Mucosa of descending colon (tissue), 3 donors: ENCODE measurements at regions not wholly inside any gene's neighbourhood (a gene's known extent, or its start where the extent isn't known, plus 50 kb on each side); places are given as distances from the start of the nearest gene placed in this dataset.

ENCODE experiments used
- ATAC-seq: fragments of 200-7000 bp; cut with Tn5 transposase; one replicate; pipeline ENCODE4 v1.9.1; 2020; ENCODE audit warnings: mild to moderate bottlenecking, moderate library complexity
- DNase-seq, 3 donors: peaks; one replicate each; pipeline ENCODE4 v3.0.0-alpha.2; 2020
- H3K36me3 ChIP-seq: fragments of 200-600 bp; one replicate; pipeline ENCODE4 v1.8.0; 2021; ENCODE audit warnings: low read depth, mild to moderate bottlenecking
- H3K4me1 ChIP-seq: fragments of 200-600 bp; one replicate; pipeline ENCODE4 v1.8.0; 2021; ENCODE audit warnings: low read depth, mild to moderate bottlenecking
- H3K4me3 ChIP-seq: fragments of 200-600 bp; one replicate; pipeline ENCODE4 v1.8.0; 2021; ENCODE audit warnings: mild to moderate bottlenecking
- H3K9me3 ChIP-seq: fragments of 200-600 bp; one replicate; pipeline ENCODE4 v1.8.0; 2021; ENCODE audit warnings: mild to moderate bottlenecking
- CTCF ChIP-seq: fragments of 200-600 bp; IDR thresholded peaks from one replicate; pipeline ENCODE4 v1.8.0; 2022; ENCODE audit warnings: antibody characterized with exemption, mild to moderate bottlenecking
- intact Hi-C, 2 donors: fragments of 100-400 bp; cut with DNase I in 1 of 2; cut with micrococcal nuclease in 1 of 2; formaldehyde crosslinking; loops; one replicate each; pipeline versions ENCODE4 v1.11.0 to v1.11.1; 2022; cut with DNase I, micrococcal nuclease
- donor health status: DM: no; HTN: no; CAD: no; lungs with moderate emphysema.
- donor health status: DM: no; HTN: no; CAD: no.
- donor health status: DM: no; HTN: yes; CAD: no.

- Histone ChIP-seq H3K4me1 (no peaks in the 10 kb centered on the region), H3K4me3 (no peak overlapping the region), H3K9me3 (no peaks in the 10 kb centered on the region), H3K36me3 (no peaks in the 10 kb centered on the region)
- ATAC-seq (no peak), DNase-seq (no peak)
- intact Hi-C loops: no loop called here
- TF ChIP-seq CTCF: no peak
Observed at GRCh38 chr4:188197566-188197965, 58.3 kb downstream of the TRIML1 start.

- no peak for TF ChIP-seq CTCF
- Histone ChIP-seq H3K4me3 (no peak overlapping the region), H3K4me1 (no peaks in the 10 kb centered on the region), H3K9me3 (no peaks in the 10 kb centered on the region), H3K36me3 (no peaks in the 10 kb centered on the region)
- DNase-seq (no peak), ATAC-seq (no peak)
- intact Hi-C loops: no loop called here
Observed at GRCh38 chr4:188198982-188199792, 59.9 kb downstream of the TRIML1 start.

- Histone ChIP-seq H3K4me1 (no peaks in the 10 kb centered on the region), H3K9me3 (no peaks in the 10 kb centered on the region), H3K36me3 (no peaks in the 10 kb centered on the region), H3K4me3 (no peak overlapping the region)
- TF ChIP-seq CTCF: no peak
- intact Hi-C loops: no loop called here
- DNase-seq: no peak
- ATAC-seq: no peak
Observed at GRCh38 chr4:188201851-188202250, 62.6 kb downstream of the TRIML1 start.

GRCh38 chr4:188206783-188207182 is 67.5 kb downstream of the TRIML1 start:
- intact Hi-C loops: no loop called here
- Histone ChIP-seq H3K4me3 (no peak overlapping the region), H3K4me1 (no peaks in the 10 kb centered on the region), H3K9me3 (no peaks in the 10 kb centered on the region), H3K36me3 (no peaks in the 10 kb centered on the region)
- ATAC-seq (no peak), DNase-seq (no peak)
- TF ChIP-seq CTCF: no peak

- no peak for TF ChIP-seq CTCF
- intact Hi-C loops: no loop called here
Observed at GRCh38 chr4:188214861-188215260, 75.6 kb downstream of the TRIML1 start.

More at GRCh38 chr4:188214861-188215260, 75.6 kb downstream of the TRIML1 start:
- no peak overlapping the region for H3K4me3 ChIP-seq
- no peaks in the 10 kb centered on the region for H3K9me3 ChIP-seq
- DNase-seq (no peak), ATAC-seq (no peak)
- H3K4me1 ChIP-seq: no peaks in the 10 kb centered on the region
- H3K36me3 ChIP-seq: no peaks in the 10 kb centered on the region
